ENCODE measurements at regions not wholly inside any gene's neighbourhood (a gene's known extent, or its start where the extent isn't known, plus 50 kb on each side); places are given as distances from the start of the nearest gene placed in this dataset.

- no peak overlapping the region for H3K4me3 ChIP-seq (ENCODE audit: severe bottlenecking)
- H3K27me3 ChIP-seq (ENCODE audit: insufficient read depth, poor library complexity, severe bottlenecking) = no peaks in the 10 kb centered on the region
- no peaks in the 10 kb centered on the region for H3K4me1 ChIP-seq (ENCODE audit: insufficient read depth, poor library complexity, severe bottlenecking)
- DNase-seq (ENCODE audit: low spot score) (no peak), ATAC-seq (ENCODE audit: low read depth) (no peak)
- H3K36me3 ChIP-seq (ENCODE audit: low read depth) = no peaks in the 10 kb centered on the region
- no peak for TF ChIP-seq CTCF (IDR thresholded peaks at IDR 0.05; ENCODE audit: poor library complexity, severe bottlenecking)
- no peak overlapping the region for H3K27ac ChIP-seq (ENCODE audit: poor library complexity, severe bottlenecking)
- H3K9me3 ChIP-seq (ENCODE audit: severe bottlenecking) = no peaks in the 10 kb centered on the region
Measured at GRCh38 chr3:61438253-61439121, 122.9 kb upstream of the PTPRG start.

GRCh38 chr3:61439122-61439458 is 122.3 kb upstream of the PTPRG start:
- no peak for DNase-seq (ENCODE audit: low spot score)
- Histone ChIP-seq H3K4me1 (ENCODE audit: insufficient read depth, poor library complexity, severe bottlenecking) (no peaks in the 10 kb centered on the region), H3K27ac (ENCODE audit: poor library complexity, severe bottlenecking) (no peak overlapping the region), H3K27me3 (ENCODE audit: insufficient read depth, poor library complexity, severe bottlenecking) (no peaks in the 10 kb centered on the region), H3K36me3 (ENCODE audit: low read depth) (no peaks in the 10 kb centered on the region), H3K4me3 (ENCODE audit: severe bottlenecking) (no peak overlapping the region), H3K9me3 (ENCODE audit: severe bottlenecking) (no peaks in the 10 kb centered on the region)
- no peak for ATAC-seq (ENCODE audit: low read depth)
- TF ChIP-seq CTCF (IDR thresholded peaks at IDR 0.05; ENCODE audit: poor library complexity, severe bottlenecking) = no peak

- no peak for TF ChIP-seq CTCF (IDR thresholded peaks at IDR 0.05; ENCODE audit: poor library complexity, severe bottlenecking)
- no peak for ATAC-seq (ENCODE audit: low read depth)
- H3K9me3 ChIP-seq (ENCODE audit: severe bottlenecking) = no peaks in the 10 kb centered on the region
- H3K4me1 ChIP-seq (ENCODE audit: insufficient read depth, poor library complexity, severe bottlenecking) = no peaks in the 10 kb centered on the region
- H3K27ac ChIP-seq (ENCODE audit: poor library complexity, severe bottlenecking) = no peak overlapping the region
- no peaks in the 10 kb centered on the region for H3K27me3 ChIP-seq (ENCODE audit: insufficient read depth, poor library complexity, severe bottlenecking)
- H3K36me3 ChIP-seq (ENCODE audit: low read depth) = no peaks in the 10 kb centered on the region
- no peak overlapping the region for H3K4me3 ChIP-seq (ENCODE audit: severe bottlenecking)
- no peak for DNase-seq (ENCODE audit: low spot score)
Measured at GRCh38 chr3:61442696-61443095, 118.7 kb upstream of the PTPRG start.

- H3K9me3 ChIP-seq (ENCODE audit: severe bottlenecking) = no peaks in the 10 kb centered on the region
- DNase-seq (ENCODE audit: low spot score) = no peak
- ATAC-seq (ENCODE audit: low read depth) = no peak
- H3K36me3 ChIP-seq (ENCODE audit: low read depth) = no peaks in the 10 kb centered on the region
- TF ChIP-seq CTCF (IDR thresholded peaks at IDR 0.05; ENCODE audit: poor library complexity, severe bottlenecking) = no peak
- no peaks in the 10 kb centered on the region for H3K4me1 ChIP-seq (ENCODE audit: insufficient read depth, poor library complexity, severe bottlenecking)
- H3K27ac ChIP-seq (ENCODE audit: poor library complexity, severe bottlenecking) = no peak overlapping the region
- no peak overlapping the region for H3K4me3 ChIP-seq (ENCODE audit: severe bottlenecking)
- no peaks in the 10 kb centered on the region for H3K27me3 ChIP-seq (ENCODE audit: insufficient read depth, poor library complexity, severe bottlenecking)
Measured at GRCh38 chr3:61443886-61444285, 117.5 kb upstream of the PTPRG start.

GRCh38 chr3:61444782-61445181 is 116.6 kb upstream of the PTPRG start:
- DNase-seq (ENCODE audit: low spot score) (no peak), ATAC-seq (ENCODE audit: low read depth) (no peak)
- H3K27ac ChIP-seq (ENCODE audit: poor library complexity, severe bottlenecking) = no peak overlapping the region
- H3K4me1 ChIP-seq (ENCODE audit: insufficient read depth, poor library complexity, severe bottlenecking) = no peaks in the 10 kb centered on the region
- no peaks in the 10 kb centered on the region for H3K36me3 ChIP-seq (ENCODE audit: low read depth)
- no peak overlapping the region for H3K4me3 ChIP-seq (ENCODE audit: severe bottlenecking)
- TF ChIP-seq CTCF (IDR thresholded peaks at IDR 0.05; ENCODE audit: poor library complexity, severe bottlenecking) = no peak
- no peaks in the 10 kb centered on the region for H3K9me3 ChIP-seq (ENCODE audit: severe bottlenecking)
- H3K27me3 ChIP-seq (ENCODE audit: insufficient read depth, poor library complexity, severe bottlenecking) = no peaks in the 10 kb centered on the region
